Effector memory CD8-positive, alpha-beta T cell (primary cell): ENCODE measurements at regions not wholly inside any gene's neighbourhood (a gene's known extent, or its start where the extent isn't known, plus 50 kb on each side); places are given as distances from the start of the nearest gene placed in this dataset.
"Not testable (repeated sequence)": the region's sequence is repeated elsewhere in the genome, so short reads cannot be mapped to it uniquely, and the experiment has no call there.

ENCODE experiments used
- ATAC-seq: fragments of 150-1000 bp; cut with Tn5 transposase; replicated peaks from 2 replicates; pipeline ENCODE4 v1.10.0; 2021; ENCODE audit warnings: mild to moderate bottlenecking, moderate library complexity
- DNase-seq, 3 experiments: peaks; one replicate each; pipeline ENCODE4 v3.0.0; 2021
- H3K27ac Mint-ChIP-seq, 2 donors: one replicate each; pipeline ENCODE4 v1.8.0; 2022; ENCODE audit warnings: mild to moderate bottlenecking in 2 of 2, mixed read lengths in 2 of 2, moderate library complexity in 2 of 2
- H3K27me3 Mint-ChIP-seq, 2 donors: one replicate each; pipeline ENCODE4 v1.8.0; 2022; ENCODE audit warnings: mixed read lengths in 2 of 2
- H3K36me3 Mint-ChIP-seq: one replicate; pipeline ENCODE4 v1.8.0; 2022; ENCODE audit warnings: mild to moderate bottlenecking, moderate library complexity, mixed read lengths; ENCODE audit not compliant: insufficient read depth
- H3K4me1 Mint-ChIP-seq, 2 donors: one replicate each; pipeline ENCODE4 v1.8.0; 2022; ENCODE audit warnings: low read depth in 2 of 2, mixed read lengths in 2 of 2
- H3K4me3 Mint-ChIP-seq, 2 donors: one replicate each; pipeline ENCODE4 v1.8.0; 2022; ENCODE audit warnings: mild to moderate bottlenecking in 2 of 2, mixed read lengths in 2 of 2, moderate library complexity in 2 of 2
- H3K9me3 Mint-ChIP-seq, 2 donors: one replicate each; pipeline ENCODE4 v1.8.0; 2022; ENCODE audit warnings: mixed read lengths in 2 of 2

DNA sequence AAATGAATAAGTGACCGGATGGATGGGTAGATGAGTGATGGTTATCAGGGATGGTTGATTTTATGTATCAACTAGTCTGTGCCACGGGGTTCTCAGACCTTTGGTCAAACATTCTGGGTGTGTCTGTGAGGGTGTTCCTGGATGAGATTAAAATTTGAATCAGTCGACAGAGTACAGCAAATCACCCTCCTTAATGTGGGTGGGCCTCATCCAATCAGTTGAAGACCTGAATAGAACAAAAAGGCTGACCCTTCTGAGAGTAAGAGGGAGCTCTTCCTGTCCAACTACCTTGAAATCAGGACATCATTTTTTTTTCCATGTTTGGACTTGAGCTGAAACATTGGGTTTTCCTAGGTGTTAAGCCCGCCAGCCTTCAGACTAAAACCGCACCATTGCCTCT, 136.4 kb upstream of the ATXN1 start:
- H3K4me1 Mint-ChIP-seq: no peaks in the 10 kb centered on the region
- H3K36me3 Mint-ChIP-seq: no peaks in the 10 kb centered on the region
- peaks cover 26 to 49% of the 10 kb centered on the region in 2 donors for H3K27me3 Mint-ChIP-seq
- H3K27ac Mint-ChIP-seq: no peak overlapping the region
- H3K4me3 Mint-ChIP-seq: no peak overlapping the region
- peaks cover 0 to 6% of the 10 kb centered on the region in 2 donors for H3K9me3 Mint-ChIP-seq
- DNase-seq (no peak), ATAC-seq (no peak)

- H3K4me3 Mint-ChIP-seq: no peak overlapping the region
- ATAC-seq: no peak
Measured at GRCh38 chr6:16894301-16894700, 133.0 kb upstream of the ATXN1 start.

DNA sequence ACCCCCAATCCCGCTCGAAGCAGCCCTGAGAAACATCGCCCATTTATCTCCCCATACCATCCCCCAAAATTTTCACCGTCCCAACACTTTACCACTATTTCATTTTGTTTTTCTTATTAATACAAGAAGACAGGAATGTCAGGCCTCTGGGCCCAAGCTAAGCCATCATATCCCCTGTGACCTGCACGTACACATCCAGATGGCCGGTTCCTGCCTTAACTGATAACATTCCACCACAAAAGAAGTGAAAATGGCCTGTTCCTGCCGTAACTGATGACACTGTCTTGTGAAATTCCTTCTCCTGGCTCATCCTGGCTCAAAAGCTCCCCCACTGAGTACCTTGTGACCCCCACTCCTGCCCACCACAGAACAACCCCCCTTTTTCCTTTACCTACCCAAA, 129.8 kb upstream of the ATXN1 start:
- H3K27ac Mint-ChIP-seq, H3K36me3 Mint-ChIP-seq, H3K4me1 Mint-ChIP-seq, H3K9me3 Mint-ChIP-seq, ATAC-seq, DNase-seq, H3K4me3 Mint-ChIP-seq: not testable (repeated sequence)
- H3K27me3 Mint-ChIP-seq: peaks cover 19 to 27% of the 10 kb centered on the region in 2 donors

More at GRCh38 chr6:16894301-16894700, 133.0 kb upstream of the ATXN1 start:
- no peak overlapping the region for H3K27ac Mint-ChIP-seq
- no peaks in the 10 kb centered on the region for H3K4me1 Mint-ChIP-seq
- peaks cover 0 to 6% of the 10 kb centered on the region in 2 donors for H3K9me3 Mint-ChIP-seq
- H3K36me3 Mint-ChIP-seq: no peaks in the 10 kb centered on the region
- DNase-seq: no peak
- peaks cover 16 to 20% of the 10 kb centered on the region in 2 donors for H3K27me3 Mint-ChIP-seq

GRCh38 chr6:16885411-16886160, 124.3 kb upstream of the ATXN1 start:
- Mint-ChIP-seq H3K36me3 (no peaks in the 10 kb centered on the region), H3K27ac (no peak overlapping the region), H3K4me3 (no peak overlapping the region), H3K9me3 (no peaks in the 10 kb centered on the region), H3K27me3 (peaks cover 51 to 55% of the 10 kb centered on the region in 2 donors), H3K4me1 (no peaks in the 10 kb centered on the region)
- no peak for DNase-seq
- no peak for ATAC-seq

GRCh38 chr6:16884526-16884925, 123.3 kb upstream of the ATXN1 start:
- Mint-ChIP-seq H3K36me3 (no peaks in the 10 kb centered on the region), H3K9me3 (no peaks in the 10 kb centered on the region), H3K4me1 (no peaks in the 10 kb centered on the region), H3K4me3 (no peak overlapping the region), H3K27me3 (peaks cover 60 to 64% of the 10 kb centered on the region in 2 donors), H3K27ac (no peak overlapping the region)
- DNase-seq (no peak), ATAC-seq (no peak)

DNA sequence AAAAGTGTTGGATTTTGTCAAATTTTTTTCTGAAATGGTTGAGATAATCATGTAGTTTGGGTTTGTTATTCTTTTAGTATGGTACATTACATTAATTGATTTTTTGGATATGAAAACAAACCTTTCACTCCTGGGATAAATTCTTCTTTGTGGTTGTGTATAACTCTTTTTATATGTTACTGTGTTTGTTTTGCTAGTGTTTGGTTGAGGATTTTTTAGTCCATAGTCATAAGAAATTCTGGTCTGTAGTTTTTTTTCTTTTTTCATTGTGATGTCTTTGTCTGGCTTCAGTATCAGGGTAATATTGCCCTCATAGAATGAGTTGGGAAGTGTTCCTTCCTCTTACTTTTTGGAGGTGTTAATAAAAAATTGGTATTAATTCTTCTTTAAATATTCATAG, 122.2 kb upstream of the ATXN1 start:
- peaks cover 63 to 66% of the 10 kb centered on the region in 2 donors for H3K27me3 Mint-ChIP-seq
- H3K4me1 Mint-ChIP-seq: no peaks in the 10 kb centered on the region
- H3K4me3 Mint-ChIP-seq: no peak overlapping the region
- ATAC-seq (no peak), DNase-seq (no peak)
- H3K36me3 Mint-ChIP-seq: no peaks in the 10 kb centered on the region
- no peak overlapping the region for H3K27ac Mint-ChIP-seq
- H3K9me3 Mint-ChIP-seq: no peaks in the 10 kb centered on the region

DNA sequence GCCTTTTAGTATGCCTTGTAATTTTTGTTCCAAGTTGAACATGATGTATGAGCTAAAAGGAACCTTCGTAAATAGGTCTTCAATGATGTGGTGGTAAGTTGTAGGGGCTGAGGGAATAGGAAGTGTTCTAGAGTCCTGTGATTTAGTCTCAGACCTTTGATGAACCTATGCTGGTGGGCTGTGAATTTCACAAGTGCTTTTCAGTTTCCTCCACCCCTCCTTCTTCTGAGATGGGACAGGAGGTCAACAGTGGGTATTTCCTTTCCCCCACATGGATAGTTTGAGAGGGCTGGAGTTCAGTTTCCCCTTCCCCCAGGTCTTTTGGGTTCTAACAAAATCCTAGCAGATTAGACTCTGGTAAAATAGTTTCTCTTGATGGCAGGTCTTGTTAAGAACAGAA, 121.0 kb upstream of the ATXN1 start:
- ATAC-seq: no peak
- Mint-ChIP-seq H3K36me3 (no peaks in the 10 kb centered on the region), H3K4me1 (no peaks in the 10 kb centered on the region), H3K27me3 (peaks cover 67 to 71% of the 10 kb centered on the region in 2 donors), H3K27ac (no peak overlapping the region), H3K4me3 (no peak overlapping the region), H3K9me3 (no peaks in the 10 kb centered on the region)
- DNase-seq: no peak

DNA sequence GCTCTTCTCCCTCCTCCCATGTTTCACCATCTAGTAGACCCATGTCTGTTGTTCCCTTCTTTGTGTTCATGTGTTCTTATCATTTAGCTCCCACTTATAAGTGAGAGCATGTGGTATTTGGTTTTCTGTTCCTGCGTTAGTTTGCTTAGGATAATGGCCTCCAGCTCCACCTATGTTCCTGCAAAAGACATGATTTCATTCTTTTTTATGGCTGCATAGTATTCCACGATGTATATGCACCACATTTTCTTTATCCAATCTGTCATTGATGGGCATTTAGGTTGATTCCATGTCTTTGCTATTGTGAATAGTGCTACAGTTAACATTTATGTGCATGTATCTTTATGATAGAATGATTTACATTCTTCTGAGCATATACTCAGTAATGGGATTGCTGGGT, 115.6 kb upstream of the ATXN1 start:
- H3K4me3 Mint-ChIP-seq, DNase-seq, H3K27ac Mint-ChIP-seq, H3K9me3 Mint-ChIP-seq, H3K4me1 Mint-ChIP-seq, ATAC-seq, H3K36me3 Mint-ChIP-seq: not testable (repeated sequence)
- H3K27me3 Mint-ChIP-seq: peaks cover 52 to 54% of the 10 kb centered on the region in 2 donors

DNA sequence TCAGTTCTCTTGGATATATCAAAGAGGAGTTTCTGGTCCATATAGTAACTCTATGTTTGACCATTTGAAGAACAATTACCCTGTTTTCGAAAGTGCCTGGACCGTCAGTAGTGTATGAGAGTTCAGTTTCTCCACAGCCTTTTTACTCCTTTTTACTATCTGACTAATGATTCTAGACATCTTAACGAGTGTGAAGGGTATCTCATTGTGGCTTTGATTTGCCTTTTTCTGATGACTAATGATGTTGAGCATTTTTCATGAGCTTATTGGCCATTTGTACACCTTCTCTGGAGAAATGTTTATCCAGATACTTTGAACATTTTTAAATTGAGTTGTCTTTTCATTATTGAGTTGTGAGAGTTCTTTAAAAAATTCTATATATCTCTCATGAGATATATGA, 114.9 kb upstream of the ATXN1 start:
- Mint-ChIP-seq H3K4me3 (no peak overlapping the region), H3K27ac (no peak overlapping the region), H3K9me3 (no peaks in the 10 kb centered on the region), H3K27me3 (peaks cover 46 to 48% of the 10 kb centered on the region in 2 donors), H3K4me1 (no peaks in the 10 kb centered on the region), H3K36me3 (no peaks in the 10 kb centered on the region)
- no peak for DNase-seq
- no peak for ATAC-seq

GRCh38 chr6:16873698-16874097, 112.4 kb upstream of the ATXN1 start:
- no peaks in the 10 kb centered on the region for H3K9me3 Mint-ChIP-seq
- H3K27ac Mint-ChIP-seq: no peak overlapping the region
- ATAC-seq: no peak
- H3K4me1 Mint-ChIP-seq: no peaks in the 10 kb centered on the region
- H3K27me3 Mint-ChIP-seq: peaks cover 32 to 52% of the 10 kb centered on the region in 2 donors
- no peaks in the 10 kb centered on the region for H3K36me3 Mint-ChIP-seq
- H3K4me3 Mint-ChIP-seq: no peak overlapping the region
- no peak for DNase-seq

DNA sequence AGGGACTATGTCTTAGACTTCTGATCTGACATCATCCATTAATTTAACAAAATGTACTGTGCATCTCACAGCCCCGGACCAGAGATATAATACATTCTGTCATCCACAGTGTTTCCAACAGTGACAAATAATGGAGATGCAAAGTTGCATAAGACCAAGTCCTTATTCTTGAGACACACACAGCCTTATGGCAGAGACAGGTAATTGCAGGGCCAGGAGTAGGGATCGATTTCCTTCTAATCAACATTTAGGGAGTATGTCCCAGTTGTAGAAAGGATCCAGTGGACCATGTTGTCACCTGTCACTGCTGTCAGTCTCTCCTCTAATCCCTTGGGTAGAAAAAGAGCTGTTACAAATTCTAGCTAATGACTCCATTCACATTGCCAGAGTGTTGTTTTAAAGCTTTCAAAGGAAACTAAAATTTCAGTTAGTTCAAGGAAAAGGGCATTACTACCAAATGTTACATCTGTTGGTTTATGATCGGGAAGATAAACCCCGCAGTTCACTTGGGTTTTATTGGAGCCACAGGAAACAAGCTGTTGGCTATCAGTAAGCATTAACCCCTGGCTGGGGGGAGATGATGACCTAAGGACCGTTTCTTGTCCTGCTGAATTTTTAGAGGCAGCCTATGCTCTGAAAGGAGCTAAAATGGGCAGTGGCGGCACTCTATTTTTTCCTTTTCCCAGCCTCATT, 111.4 kb upstream of the ATXN1 start:
- H3K27ac Mint-ChIP-seq: no peak overlapping the region
- no peaks in the 10 kb centered on the region for H3K36me3 Mint-ChIP-seq
- H3K27me3 Mint-ChIP-seq: peaks cover 24 to 51% of the 10 kb centered on the region in 2 donors
- no peaks in the 10 kb centered on the region for H3K9me3 Mint-ChIP-seq
- H3K4me3 Mint-ChIP-seq: no peak overlapping the region
- DNase-seq: no peak
- no peaks in the 10 kb centered on the region for H3K4me1 Mint-ChIP-seq
- ATAC-seq: no peak

DNA sequence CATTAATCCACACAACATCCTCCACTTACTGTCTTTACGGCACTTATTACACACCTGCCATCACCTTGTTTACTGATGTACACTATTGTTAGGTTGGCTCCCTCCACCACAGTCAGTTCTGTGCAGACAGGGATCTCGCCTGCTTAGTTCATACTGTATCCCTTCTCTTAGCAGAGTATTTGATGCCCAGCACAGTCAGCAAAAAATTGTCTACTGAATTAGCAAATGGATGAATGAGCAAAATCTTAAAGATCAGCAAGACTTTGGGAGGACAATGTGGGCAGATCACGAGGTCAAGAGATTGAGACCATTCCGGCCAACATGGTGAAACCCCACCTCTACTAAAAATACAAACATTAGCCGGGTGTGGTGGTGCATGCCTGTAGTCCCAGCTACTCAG, 109.8 kb upstream of the ATXN1 start:
- DNase-seq: no peak
- peaks cover 12 to 37% of the 10 kb centered on the region in 2 donors for H3K27me3 Mint-ChIP-seq
- no peak overlapping the region for H3K4me3 Mint-ChIP-seq
- ATAC-seq: no peak
- no peaks in the 10 kb centered on the region for H3K36me3 Mint-ChIP-seq
- no peak overlapping the region for H3K27ac Mint-ChIP-seq
- no peaks in the 10 kb centered on the region for H3K4me1 Mint-ChIP-seq
- H3K9me3 Mint-ChIP-seq: no peaks in the 10 kb centered on the region

GRCh38 chr6:16868968-16869367, 107.7 kb upstream of the ATXN1 start:
- Mint-ChIP-seq H3K4me3 (no peak overlapping the region), H3K36me3 (no peaks in the 10 kb centered on the region), H3K9me3 (no peaks in the 10 kb centered on the region), H3K27ac (no peak overlapping the region), H3K27me3 (peaks cover 8 to 33% of the 10 kb centered on the region in 2 donors), H3K4me1 (no peaks in the 10 kb centered on the region)
- ATAC-seq: no peak
- DNase-seq: no peak

DNA sequence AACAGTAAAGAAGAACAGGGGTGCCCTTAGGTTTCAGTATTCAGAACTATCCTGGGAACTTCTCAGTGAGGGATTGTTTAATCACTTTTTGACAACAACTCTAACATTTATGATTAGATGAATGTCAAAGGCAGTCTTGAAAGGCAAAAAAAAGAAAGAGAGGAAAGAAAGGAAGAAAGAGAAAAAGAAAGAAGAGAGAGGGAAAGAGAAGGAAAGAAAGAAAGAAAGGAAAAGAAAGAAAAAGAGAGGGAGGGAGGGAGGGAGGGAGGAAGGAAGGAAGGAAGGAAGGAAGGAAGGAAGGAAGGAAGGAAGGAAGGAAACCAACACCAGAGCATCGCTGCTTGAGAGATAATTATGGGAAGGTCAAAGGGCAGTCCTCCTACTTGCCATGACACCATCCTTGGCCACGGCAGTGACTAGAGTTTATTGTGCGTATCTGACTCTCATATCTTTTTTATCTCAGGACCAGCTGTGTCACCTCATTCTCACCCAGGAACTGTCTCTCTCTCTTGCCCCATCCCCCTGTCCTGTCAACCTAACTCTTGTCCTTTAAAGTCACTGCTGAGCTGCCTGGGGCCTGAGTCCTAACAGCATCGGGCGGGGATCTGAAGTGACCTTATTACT, 96.8 kb upstream of the ATXN1 start:
- Mint-ChIP-seq H3K36me3 (no peaks in the 10 kb centered on the region), H3K27me3 (peaks cover 4 to 7% of the 10 kb centered on the region in 2 donors), H3K4me1 (peaks cover 1 to 4% of the 10 kb centered on the region in 2 donors), H3K4me3 (no peak overlapping the region), H3K9me3 (no peaks in the 10 kb centered on the region), H3K27ac (no peak overlapping the region)
- DNase-seq (no peak), ATAC-seq (no peak)
